Smooth muscle cell (in vitro differentiated cells): ENCODE measurements at regions not wholly inside any gene's neighbourhood (a gene's known extent, or its start where the extent isn't known, plus 50 kb on each side); places are given as distances from the start of the nearest gene placed in this dataset.

Experiments
- DNase-seq: peaks from one replicate; lab custom pipeline; 2025; ENCODE audit not compliant: unreplicated experiment; lab: John Stamatoyannopoulos, UW
- H2AFZ ChIP-seq: fragments of 200-600 bp; sonication (generic); 2 replicates; pipeline ENCODE4 v1.6.0; 2016; ENCODE audit warnings: antibody characterized with exemption, low read depth, mild to moderate bottlenecking
- H3F3A ChIP-seq: fragments of 200-600 bp; sonication (generic); 2 replicates; pipeline ENCODE4 v1.6.0; 2017; ENCODE audit warnings: antibody characterized with exemption, low read depth
- H3K27ac ChIP-seq: fragments of 200-600 bp; sonication (generic); 2 replicates; pipeline ENCODE4 v1.5.1; 2016; ENCODE audit warnings: low read depth, mild to moderate bottlenecking
- H3K27me3 ChIP-seq: fragments of 200-600 bp; sonication (generic); 2 replicates; pipeline ENCODE4 v1.6.1; 2016; ENCODE audit warnings: low read depth, mild to moderate bottlenecking
- H3K36me3 ChIP-seq: fragments of 200-600 bp; sonication (generic); 2 replicates; pipeline ENCODE4 v1.5.1; 2016; ENCODE audit warnings: low read depth
- H3K4me1 ChIP-seq: fragments of 200-600 bp; sonication (generic); 2 replicates; pipeline ENCODE4 v1.5.1; 2016; ENCODE audit warnings: low read depth
- H3K4me2 ChIP-seq: fragments of 200-600 bp; sonication (generic); 2 replicates; pipeline ENCODE4 v1.6.0; 2016; ENCODE audit warnings: mild to moderate bottlenecking
- H3K4me3 ChIP-seq: fragments of 200-600 bp; sonication (generic); 2 replicates; pipeline ENCODE4 v1.5.1; 2016; ENCODE audit warnings: mild to moderate bottlenecking
- H3K79me2 ChIP-seq: fragments of 200-600 bp; sonication (generic); 2 replicates; pipeline ENCODE4 v1.6.0; 2016; ENCODE audit warnings: low read depth, mild to moderate bottlenecking
- H3K9ac ChIP-seq: fragments of 200-600 bp; sonication (generic); 2 replicates; pipeline ENCODE4 v1.6.0; 2016; ENCODE audit warnings: low read depth
- H3K9me3 ChIP-seq: fragments of 200-600 bp; sonication (generic); replicated peaks from 2 replicates; pipeline ENCODE4 v1.5.1; 2016; ENCODE audit warnings: low read depth
- H4K20me1 ChIP-seq: fragments of 200-600 bp; sonication (generic); 2 replicates; pipeline ENCODE4 v1.6.0; 2016; ENCODE audit warnings: low read depth
- CTCF ChIP-seq: fragments of 200-600 bp; sonication (generic); IDR thresholded peaks from 2 replicates; pipeline ENCODE4 v1.5.1; 2017; ENCODE audit warnings: borderline replicate concordance, mild to moderate bottlenecking, antibody characterized with exemption; ENCODE audit not compliant: insufficient read depth, poor library complexity, severe bottlenecking
- WGBS: methylation state at CpG from one replicate; pipeline ENCODE4 v1.1.7; 2016; ENCODE audit warnings: low lambda C conversion rate; 5-methylcytosine and 5-hydroxymethylcytosine counted together

DNA sequence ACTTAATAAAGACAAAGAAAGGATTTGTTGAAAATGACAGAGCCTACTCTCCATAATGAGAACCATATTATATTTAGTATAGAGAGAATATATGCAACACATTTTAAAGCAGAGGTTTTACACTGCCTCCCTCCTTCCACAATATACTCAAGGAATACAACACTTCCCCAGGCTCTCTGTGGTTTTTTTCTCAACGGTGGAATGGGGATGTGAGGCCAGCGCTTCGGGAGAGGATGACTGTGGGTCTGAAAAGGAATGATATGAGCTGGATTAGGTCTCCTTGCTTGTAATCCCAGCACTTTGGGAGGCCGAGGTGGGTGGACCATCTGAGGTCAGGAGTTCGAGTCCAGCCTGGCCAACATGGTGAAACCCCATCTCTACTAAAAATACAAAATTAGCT lies 348.7 kb upstream of the KLF3 start:
- H4K20me1 ChIP-seq: no peaks in the 10 kb centered on the region
- H3K4me2 ChIP-seq: no peak overlapping the region
- no peaks in the 10 kb centered on the region for H3K27me3 ChIP-seq
- TF ChIP-seq CTCF: no peak
- H3K4me3 ChIP-seq: no peak overlapping the region
- no peak overlapping the region for H3K9ac ChIP-seq
- no peaks in the 10 kb centered on the region for H3K79me2 ChIP-seq
- no peaks in the 10 kb centered on the region for H3K9me3 ChIP-seq
- no peak overlapping the region for H3K27ac ChIP-seq
- H3K4me1 ChIP-seq: peaks cover 13% of the 10 kb centered on the region
- 50% methylated on average over 5 of the region's 5 CpGs for WGBS
- H3F3A ChIP-seq: no peaks in the 10 kb centered on the region
- DNase-seq: no peak
- no peak overlapping the region for H2AFZ ChIP-seq
- no peaks in the 10 kb centered on the region for H3K36me3 ChIP-seq

DNA sequence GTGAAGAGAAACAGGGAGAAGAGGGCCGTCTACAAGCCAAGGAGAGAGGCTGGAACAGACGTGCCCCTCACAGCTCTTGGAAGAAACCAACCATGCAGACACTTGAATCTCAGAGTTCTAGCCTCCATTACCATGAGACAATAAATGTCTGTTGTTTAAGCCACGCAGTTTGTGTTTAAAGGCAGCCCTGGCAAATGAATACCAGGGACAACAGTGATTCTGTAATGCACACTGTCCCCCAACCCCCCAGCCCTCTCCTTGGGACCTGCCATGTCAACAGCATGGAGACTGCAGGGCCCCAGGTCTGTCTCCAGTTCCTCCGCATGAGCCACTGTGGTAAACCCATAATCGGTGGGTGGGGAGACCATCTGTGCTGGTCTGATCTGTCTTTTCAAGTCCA lies 348.0 kb upstream of the KLF3 start:
- Histone ChIP-seq H3K4me2 (no peak overlapping the region), H2AFZ (no peak overlapping the region), H3K79me2 (no peaks in the 10 kb centered on the region), H3K36me3 (no peaks in the 10 kb centered on the region), H3K9ac (no peak overlapping the region), H3K4me1 (peaks cover 13% of the 10 kb centered on the region), H3K27me3 (no peaks in the 10 kb centered on the region), H3F3A (no peaks in the 10 kb centered on the region), H3K27ac (no peak overlapping the region), H3K4me3 (no peak overlapping the region), H4K20me1 (no peaks in the 10 kb centered on the region), H3K9me3 (no peaks in the 10 kb centered on the region)
- no peak for TF ChIP-seq CTCF
- no peak for DNase-seq
- WGBS: 78% methylated on average over 5 of the region's 5 CpGs

DNA sequence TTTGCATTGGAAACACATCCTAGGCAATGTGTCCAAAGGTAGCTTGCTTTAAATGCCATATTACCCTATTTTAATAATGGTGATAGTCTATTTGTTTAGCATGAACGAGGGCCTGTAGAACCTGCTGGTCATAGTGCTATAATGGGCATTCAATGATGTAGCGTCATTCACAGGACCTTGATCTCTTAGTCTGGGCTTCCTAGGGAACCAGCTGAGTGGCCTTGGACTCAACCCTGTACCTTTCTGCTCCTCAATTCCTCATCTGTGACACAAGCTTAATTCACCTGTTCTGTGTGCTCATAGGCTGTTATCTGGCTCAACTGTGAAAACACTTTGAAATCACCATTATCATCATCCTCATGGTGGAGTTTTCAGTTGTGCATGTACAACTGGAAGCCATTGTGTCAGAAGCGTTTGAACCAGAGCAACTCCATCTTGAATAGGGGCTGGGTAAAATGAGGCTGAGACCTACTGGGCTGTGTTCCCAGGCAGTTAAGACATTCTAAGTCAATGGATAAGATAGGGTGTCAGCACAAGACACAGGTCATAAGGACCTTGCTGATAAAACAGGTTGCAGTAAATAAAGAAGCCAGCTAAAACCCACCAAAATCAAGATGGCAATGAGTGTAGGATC lies 346.8 kb upstream of the KLF3 start:
- peaks cover 13% of the 10 kb centered on the region for H3K4me1 ChIP-seq
- WGBS: 100% methylated on average over 3 of the region's 3 CpGs
- H3K27ac ChIP-seq: no peak overlapping the region
- no peak overlapping the region for H2AFZ ChIP-seq
- no peak overlapping the region for H3K4me3 ChIP-seq
- no peaks in the 10 kb centered on the region for H4K20me1 ChIP-seq
- no peaks in the 10 kb centered on the region for H3K9me3 ChIP-seq
- no peaks in the 10 kb centered on the region for H3K36me3 ChIP-seq
- no peaks in the 10 kb centered on the region for H3F3A ChIP-seq
- H3K79me2 ChIP-seq: no peaks in the 10 kb centered on the region
- H3K9ac ChIP-seq: no peak overlapping the region
- TF ChIP-seq CTCF: no peak
- no peaks in the 10 kb centered on the region for H3K27me3 ChIP-seq
- DNase-seq: no peak
- H3K4me2 ChIP-seq: no peak overlapping the region
